Liver (tissue), 8 donors: ENCODE measurements at regions not wholly inside any gene's neighbourhood (a gene's known extent, or its start where the extent isn't known, plus 50 kb on each side); places are given as distances from the start of the nearest gene placed in this dataset.

ENCODE experiments used
- DNase-seq: peaks from one replicate; pipeline ENCODE4 v3.0.0-alpha.2; 2017; ENCODE audit warnings: low spot score
- H3K27ac ChIP-seq, 2 donors: one replicate each; pipeline ENCODE4 v1.7.0; 2013; ENCODE audit warnings: inconsistent platforms in 2 of 2, low read length in 2 of 2, control low read depth in 1 of 2, low read depth in 1 of 2, mild to moderate bottlenecking in 1 of 2
- H3K27me3 ChIP-seq, 4 donors: one replicate each; pipeline versions ENCODE4 v1.6.1 to v1.7.0; 2013; ENCODE audit warnings: low read length in 3 of 4, inconsistent platforms in 1 of 4, mild to moderate bottlenecking in 1 of 4, moderate library complexity in 1 of 4; ENCODE audit not compliant: control insufficient read depth in 4 of 4, insufficient read depth in 4 of 4
- H3K36me3 ChIP-seq, 4 donors: one replicate each; pipeline versions ENCODE4 v1.6.1 to v1.7.0; 2013; ENCODE audit warnings: low read length in 3 of 4, mild to moderate bottlenecking in 3 of 4, low read depth in 1 of 4, moderate library complexity in 1 of 4; ENCODE audit not compliant: control insufficient read depth in 4 of 4, insufficient read depth in 3 of 4
- H3K4me1 ChIP-seq, 4 donors: one replicate each; pipeline versions ENCODE4 v1.6.1 to v1.7.0; 2013; ENCODE audit warnings: low read length in 3 of 4, mild to moderate bottlenecking in 3 of 4, moderate library complexity in 1 of 4; ENCODE audit not compliant: control insufficient read depth in 4 of 4, insufficient read depth in 4 of 4
- H3K4me3 ChIP-seq, 3 donors: one replicate each; pipeline versions ENCODE4 v1.6.1 to v1.7.0; 2013; ENCODE audit warnings: low read length in 3 of 3, control low read depth in 1 of 3, low read depth in 1 of 3, mild to moderate bottlenecking in 1 of 3
- H3K9ac ChIP-seq, 2 donors: one replicate each; pipeline ENCODE4 v1.7.0; 2013; ENCODE audit warnings: low read length in 2 of 2, mild to moderate bottlenecking in 2 of 2, moderate library complexity in 2 of 2, control low read depth in 1 of 2, low read depth in 1 of 2
- H3K9me3 ChIP-seq, 4 donors: one replicate each; pipeline versions ENCODE4 v1.6.1 to v1.7.0; 2013; ENCODE audit warnings: low read length in 3 of 4; ENCODE audit not compliant: control insufficient read depth in 4 of 4
- ATF3 ChIP-seq: IDR thresholded peaks from 2 replicates; pipeline ENCODE4 v1.6.1; 2016; ENCODE audit warnings: antibody characterized with exemption
- CTCF ChIP-seq: fragments of 150-350 bp; IDR thresholded peaks from 2 replicates; pipeline ENCODE4 v1.5.1; 2017; ENCODE audit warnings: improper control_type of control experiment, low read depth, low read length; ENCODE audit not compliant: missing input control
- EGR1 ChIP-seq, 2 donors: IDR thresholded peaks; 2 replicates each; pipeline ENCODE4 v1.6.1; 2016 to 2018; ENCODE audit warnings: antibody characterized with exemption in 2 of 2, low read depth in 2 of 2
- FOXA1 ChIP-seq: IDR thresholded peaks from 2 replicates; pipeline ENCODE4 v1.6.1; 2016; ENCODE audit warnings: antibody characterized with exemption
- FOXA2 ChIP-seq: IDR thresholded peaks from 2 replicates; pipeline ENCODE4 v1.6.1; 2016; ENCODE audit warnings: antibody characterized with exemption
- GABPA ChIP-seq, 2 donors: IDR thresholded peaks in 1 of 2; conservative IDR thresholded peaks in 1 of 2; 2 replicates each; pipeline ENCODE4 v1.6.1; 2016; ENCODE audit warnings: antibody characterized with exemption in 2 of 2, mild to moderate bottlenecking in 1 of 2, moderate library complexity in 1 of 2
- HNF4A ChIP-seq, 2 donors: conservative IDR thresholded peaks; 2 replicates each; pipeline ENCODE4 v1.6.1; 2016; ENCODE audit warnings: antibody characterized with exemption in 2 of 2, mild to moderate bottlenecking in 2 of 2
- HNF4G ChIP-seq: IDR thresholded peaks from 2 replicates; pipeline ENCODE4 v1.6.1; 2016; ENCODE audit warnings: antibody characterized with exemption
- JUND ChIP-seq, 2 donors: IDR thresholded peaks; 2 replicates each; pipeline ENCODE4 v1.6.1; 2016; ENCODE audit warnings: antibody characterized with exemption in 2 of 2
- MAX ChIP-seq: IDR thresholded peaks from 2 replicates; pipeline ENCODE4 v1.6.1; 2016; ENCODE audit warnings: antibody characterized with exemption
- NR2F2 ChIP-seq: IDR thresholded peaks from 2 replicates; pipeline ENCODE4 v1.6.1; 2016; ENCODE audit warnings: antibody characterized with exemption
- RAD21 ChIP-seq, 2 donors: IDR thresholded peaks; 2 replicates each; pipeline ENCODE4 v1.6.1; 2016; ENCODE audit warnings: antibody characterized with exemption in 2 of 2, mild to moderate bottlenecking in 2 of 2
- REST ChIP-seq: IDR thresholded peaks from 2 replicates; pipeline ENCODE4 v1.6.1; 2016; ENCODE audit warnings: antibody characterized with exemption, mild to moderate bottlenecking
- RXRA ChIP-seq, 2 donors: IDR thresholded peaks; 2 replicates each; pipeline ENCODE4 v1.6.1; 2017 to 2018; ENCODE audit warnings: antibody characterized with exemption in 2 of 2, mild to moderate bottlenecking in 1 of 2
- SP1 ChIP-seq: IDR thresholded peaks from 2 replicates; pipeline ENCODE4 v1.6.1; 2018; ENCODE audit warnings: antibody characterized with exemption, mild to moderate bottlenecking
- TAF1 ChIP-seq: conservative IDR thresholded peaks from 2 replicates; pipeline ENCODE4 v1.6.1; 2016; ENCODE audit warnings: antibody characterized with exemption, mild to moderate bottlenecking
- YY1 ChIP-seq: IDR thresholded peaks from 2 replicates; pipeline ENCODE4 v1.6.1; 2016; ENCODE audit warnings: antibody characterized with exemption, mild to moderate bottlenecking
- ZBTB33 ChIP-seq: IDR thresholded peaks from 2 replicates; pipeline ENCODE4 v1.6.1; 2016; ENCODE audit warnings: antibody characterized with exemption
- WGBS: extraction: QIAGEN DNeasy Blood & Tissue Kit; methylation state at CpG from one replicate; pipeline ENCODE4 v1.1.7; 2013; 5-methylcytosine and 5-hydroxymethylcytosine counted together
- donor health status: healthy.
- donor health status: healthy.
- donor health status: healthy.
- donor health status: healthy.
- donor health status: healthy.

GRCh38 chr9:27763831-27764230 is 190.6 kb upstream of the C9orf72 start (continued):
- no peak for TF ChIP-seq REST
- TF ChIP-seq RAD21 (IDR thresholded peaks at IDR 0.05) = no peak
- TF ChIP-seq EGR1 (IDR thresholded peaks at IDR 0.05; ENCODE audit: low read depth in 2 of 2) = no peak
- no peak for TF ChIP-seq FOXA1

- H3K36me3 ChIP-seq = no peaks in the 10 kb centered on the region
- no peaks in the 10 kb centered on the region for H3K9me3 ChIP-seq
- no peak for DNase-seq
- no peaks in the 10 kb centered on the region for H3K4me1 ChIP-seq
- no peaks in the 10 kb centered on the region for H3K27me3 ChIP-seq
- H3K27ac ChIP-seq = no peak overlapping the region
- no peak overlapping the region for H3K4me3 ChIP-seq
- no peak for TF ChIP-seq GABPA (IDR thresholded peaks at IDR 0.05 in 1 of 2, conservative IDR thresholded peaks at IDR 0.05 in 1 of 2)
- TF ChIP-seq SP1 = no peak
- TF ChIP-seq ZBTB33 = no peak
- no peak for TF ChIP-seq HNF4A (conservative IDR thresholded peaks at IDR 0.05)
- no peak for TF ChIP-seq ATF3
- no peak for TF ChIP-seq REST
- no peak for TF ChIP-seq RAD21 (IDR thresholded peaks at IDR 0.05)
- no peak for TF ChIP-seq TAF1
- no peak for TF ChIP-seq HNF4G
- no peak for TF ChIP-seq NR2F2
- TF ChIP-seq FOXA2 = no peak
- TF ChIP-seq MAX = no peak
- no peak for TF ChIP-seq JUND (IDR thresholded peaks at IDR 0.05)
- no peak for TF ChIP-seq RXRA (IDR thresholded peaks at IDR 0.05)
- no peak for TF ChIP-seq YY1
- no peak for TF ChIP-seq EGR1 (IDR thresholded peaks at IDR 0.05; ENCODE audit: low read depth in 2 of 2)
- no peak for TF ChIP-seq FOXA1
- no peak for TF ChIP-seq CTCF
- 68% methylated on average over 1 of the region's 1 CpG for WGBS
- no peak overlapping the region for H3K9ac ChIP-seq
Observed at GRCh38 chr9:27765266-27766072, 192.2 kb upstream of the C9orf72 start.
